Parathyroid adenoma (tissue), 2 donors: ENCODE measurements at regions not wholly inside any gene's neighbourhood (a gene's known extent, or its start where the extent isn't known, plus 50 kb on each side); places are given as distances from the start of the nearest gene placed in this dataset.

ENCODE experiments used
- H2AFZ ChIP-seq: fragments of 300-600 bp; sonication (generic); one replicate; pipeline ENCODE4 v1.7.0; 2017; ENCODE audit warnings: antibody characterized with exemption, mild to moderate bottlenecking
- H3K27ac ChIP-seq: fragments of 300-600 bp; sonication (generic); one replicate; pipeline ENCODE4 v1.7.0; 2017
- H3K27me3 ChIP-seq: fragments of 300-600 bp; sonication (generic); one replicate; pipeline ENCODE4 v1.7.0; 2017; ENCODE audit warnings: low read length; ENCODE audit not compliant: control insufficient read depth, insufficient read depth
- H3K36me3 ChIP-seq: fragments of 300-600 bp; sonication (generic); one replicate; pipeline ENCODE4 v1.7.0; 2017; ENCODE audit warnings: low read length; ENCODE audit not compliant: control insufficient read depth, insufficient read depth
- H3K4me1 ChIP-seq: fragments of 300-600 bp; sonication (generic); one replicate; pipeline ENCODE4 v1.7.0; 2017; ENCODE audit warnings: control low read depth
- H3K4me2 ChIP-seq: fragments of 300-600 bp; sonication (generic); one replicate; pipeline ENCODE4 v1.7.0; 2017; ENCODE audit warnings: low read length
- H3K4me3 ChIP-seq: fragments of 300-600 bp; sonication (generic); one replicate; pipeline ENCODE4 v1.7.0; 2017; ENCODE audit warnings: low read depth, low read length
- H3K79me2 ChIP-seq: fragments of 300-600 bp; sonication (generic); one replicate; pipeline ENCODE4 v1.7.0; 2017; ENCODE audit warnings: control low read depth
- H3K9ac ChIP-seq: fragments of 300-600 bp; sonication (generic); one replicate; pipeline ENCODE4 v1.7.0; 2017; ENCODE audit warnings: mild to moderate bottlenecking
- H3K9me3 ChIP-seq: fragments of 300-600 bp; sonication (generic); one replicate; pipeline ENCODE4 v1.7.0; 2017; ENCODE audit warnings: low read length; ENCODE audit not compliant: control insufficient read depth
- TF ChIP-seq, protein P1 (sequence below): fragments of 300-600 bp; sonication (generic); IDR thresholded peaks from one replicate; pipeline ENCODE4 v1.7.0; 2017; ENCODE audit warnings: antibody characterized with exemption, mild to moderate bottlenecking
- donor health status: primary hyperparathyroidism.

DNA sequence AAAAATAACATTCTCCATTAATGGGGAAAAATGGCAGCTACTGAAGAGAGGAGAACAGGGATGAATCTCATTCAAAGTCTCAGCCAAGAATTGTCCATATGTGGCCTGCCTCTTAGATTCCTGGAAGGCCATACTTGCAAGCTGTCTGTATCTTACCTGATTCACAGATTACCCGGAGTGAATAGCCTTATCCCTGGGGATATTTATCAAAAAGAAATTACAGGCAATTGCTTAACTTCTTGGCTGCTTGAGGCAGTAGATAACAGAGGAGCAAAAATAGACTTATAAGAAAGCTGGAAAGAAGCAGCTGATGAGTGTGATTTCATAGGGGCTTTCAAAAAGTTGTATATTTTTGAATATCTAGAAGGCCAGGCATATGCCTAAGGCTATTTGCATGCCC lies 68.8 kb upstream of the PPP1R2C start:
- H3K27me3 ChIP-seq, result no peaks in the 10 kb centered on the region
- no peaks in the 10 kb centered on the region for H3K9me3 ChIP-seq

DNA sequence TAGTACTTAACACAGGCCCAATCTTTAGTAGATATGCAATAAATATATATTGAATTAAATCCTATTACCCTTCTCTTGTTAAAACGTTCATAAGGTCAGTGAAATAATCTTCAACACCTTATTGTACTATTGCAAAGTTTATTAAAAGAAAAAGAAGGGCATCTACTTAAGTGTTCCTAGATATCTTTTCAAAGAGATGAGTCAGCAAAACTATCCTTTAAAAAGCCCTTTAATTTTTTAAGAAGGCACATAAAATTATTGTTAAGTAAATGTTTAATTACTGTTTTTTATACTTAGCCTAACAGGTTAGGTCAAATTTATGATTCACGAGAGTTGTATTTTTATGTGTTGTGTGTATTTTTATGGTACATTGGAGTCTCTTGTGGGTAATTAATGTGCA lies 77.3 kb upstream of the PPP1R2C start:
- Histone ChIP-seq H3K9me3 (no peaks in the 10 kb centered on the region), H3K27me3 (no peaks in the 10 kb centered on the region), H3K4me2 (no peak overlapping the region), H3K9ac (no peak overlapping the region), H3K36me3 (no peaks in the 10 kb centered on the region), H3K79me2 (no peaks in the 10 kb centered on the region), H3K4me1 (no peaks in the 10 kb centered on the region), H3K27ac (no peak overlapping the region), H3K4me3 (no peak overlapping the region), H2AFZ (no peak overlapping the region)
- TF ChIP-seq, protein P1, sequence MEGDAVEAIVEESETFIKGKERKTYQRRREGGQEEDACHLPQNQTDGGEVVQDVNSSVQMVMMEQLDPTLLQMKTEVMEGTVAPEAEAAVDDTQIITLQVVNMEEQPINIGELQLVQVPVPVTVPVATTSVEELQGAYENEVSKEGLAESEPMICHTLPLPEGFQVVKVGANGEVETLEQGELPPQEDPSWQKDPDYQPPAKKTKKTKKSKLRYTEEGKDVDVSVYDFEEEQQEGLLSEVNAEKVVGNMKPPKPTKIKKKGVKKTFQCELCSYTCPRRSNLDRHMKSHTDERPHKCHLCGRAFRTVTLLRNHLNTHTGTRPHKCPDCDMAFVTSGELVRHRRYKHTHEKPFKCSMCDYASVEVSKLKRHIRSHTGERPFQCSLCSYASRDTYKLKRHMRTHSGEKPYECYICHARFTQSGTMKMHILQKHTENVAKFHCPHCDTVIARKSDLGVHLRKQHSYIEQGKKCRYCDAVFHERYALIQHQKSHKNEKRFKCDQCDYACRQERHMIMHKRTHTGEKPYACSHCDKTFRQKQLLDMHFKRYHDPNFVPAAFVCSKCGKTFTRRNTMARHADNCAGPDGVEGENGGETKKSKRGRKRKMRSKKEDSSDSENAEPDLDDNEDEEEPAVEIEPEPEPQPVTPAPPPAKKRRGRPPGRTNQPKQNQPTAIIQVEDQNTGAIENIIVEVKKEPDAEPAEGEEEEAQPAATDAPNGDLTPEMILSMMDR, result no peak

More for the DNA sequence above, 68.8 kb upstream of the PPP1R2C start:
- H3K4me1 ChIP-seq, result no peaks in the 10 kb centered on the region
- H3K4me3 ChIP-seq, result no peak overlapping the region
- H3K27ac ChIP-seq, result no peak overlapping the region
- no peaks in the 10 kb centered on the region for H3K79me2 ChIP-seq
- no peak overlapping the region for H2AFZ ChIP-seq
- H3K4me2 ChIP-seq, result no peak overlapping the region
- TF ChIP-seq, protein P1, result no peak
- H3K36me3 ChIP-seq, result no peaks in the 10 kb centered on the region
- no peak overlapping the region for H3K9ac ChIP-seq

DNA sequence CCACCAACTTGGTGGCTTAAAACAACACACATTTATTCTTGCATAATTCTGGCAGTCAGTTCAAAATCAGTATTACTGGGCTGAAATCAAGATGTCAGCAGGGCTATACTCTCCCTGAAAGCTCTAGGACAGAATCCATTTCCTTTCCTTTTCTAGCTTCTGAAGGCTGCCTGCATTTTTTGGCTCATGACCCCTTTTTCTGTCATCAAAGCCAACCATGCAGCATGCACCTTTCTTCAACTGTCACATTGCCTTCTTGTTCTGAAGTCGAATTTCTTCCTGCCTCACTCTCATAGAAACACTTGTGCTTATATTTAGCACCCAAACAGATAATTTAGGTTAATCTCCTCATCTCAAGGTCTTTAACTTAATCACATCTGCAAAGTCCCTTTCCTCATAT lies 79.8 kb upstream of the PPP1R2C start:
- Histone ChIP-seq H3K4me1 (no peaks in the 10 kb centered on the region), H3K4me3 (no peak overlapping the region)

DNA sequence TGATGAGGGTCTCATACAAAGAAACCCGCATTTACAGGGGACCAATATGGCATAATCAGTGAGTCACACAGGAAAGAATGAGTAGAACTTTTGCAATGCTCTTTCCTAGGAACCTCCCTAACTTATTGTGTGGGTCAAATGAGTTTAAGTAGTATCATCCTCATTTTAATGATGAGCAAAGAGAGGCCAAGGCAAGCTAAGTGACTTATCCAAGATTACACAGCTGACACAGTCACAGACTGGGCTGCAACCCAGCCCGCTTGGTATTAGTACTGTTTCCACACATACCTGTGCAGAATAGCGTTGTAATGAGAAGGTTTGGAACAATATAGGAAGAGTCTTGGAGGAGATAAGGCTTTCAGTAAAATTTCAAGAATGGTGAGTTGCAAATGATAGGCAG lies 91.0 kb upstream of the PPP1R2C start:
- Histone ChIP-seq H3K9me3 (no peaks in the 10 kb centered on the region), H3K36me3 (no peaks in the 10 kb centered on the region), H3K4me2 (no peak overlapping the region), H3K79me2 (no peaks in the 10 kb centered on the region), H3K4me1 (no peaks in the 10 kb centered on the region), H3K9ac (no peak overlapping the region), H3K27me3 (no peaks in the 10 kb centered on the region), H3K27ac (no peak overlapping the region), H3K4me3 (no peak overlapping the region), H2AFZ (no peak overlapping the region)
- TF ChIP-seq, protein P1, result no peak

More for the DNA sequence above, 79.8 kb upstream of the PPP1R2C start:
- TF ChIP-seq, protein P1, result no peak
- Histone ChIP-seq H3K9me3 (no peaks in the 10 kb centered on the region), H3K27ac (no peak overlapping the region), H3K79me2 (no peaks in the 10 kb centered on the region), H3K9ac (no peak overlapping the region), H2AFZ (no peak overlapping the region), H3K4me2 (no peak overlapping the region), H3K27me3 (no peaks in the 10 kb centered on the region), H3K36me3 (no peaks in the 10 kb centered on the region)

DNA sequence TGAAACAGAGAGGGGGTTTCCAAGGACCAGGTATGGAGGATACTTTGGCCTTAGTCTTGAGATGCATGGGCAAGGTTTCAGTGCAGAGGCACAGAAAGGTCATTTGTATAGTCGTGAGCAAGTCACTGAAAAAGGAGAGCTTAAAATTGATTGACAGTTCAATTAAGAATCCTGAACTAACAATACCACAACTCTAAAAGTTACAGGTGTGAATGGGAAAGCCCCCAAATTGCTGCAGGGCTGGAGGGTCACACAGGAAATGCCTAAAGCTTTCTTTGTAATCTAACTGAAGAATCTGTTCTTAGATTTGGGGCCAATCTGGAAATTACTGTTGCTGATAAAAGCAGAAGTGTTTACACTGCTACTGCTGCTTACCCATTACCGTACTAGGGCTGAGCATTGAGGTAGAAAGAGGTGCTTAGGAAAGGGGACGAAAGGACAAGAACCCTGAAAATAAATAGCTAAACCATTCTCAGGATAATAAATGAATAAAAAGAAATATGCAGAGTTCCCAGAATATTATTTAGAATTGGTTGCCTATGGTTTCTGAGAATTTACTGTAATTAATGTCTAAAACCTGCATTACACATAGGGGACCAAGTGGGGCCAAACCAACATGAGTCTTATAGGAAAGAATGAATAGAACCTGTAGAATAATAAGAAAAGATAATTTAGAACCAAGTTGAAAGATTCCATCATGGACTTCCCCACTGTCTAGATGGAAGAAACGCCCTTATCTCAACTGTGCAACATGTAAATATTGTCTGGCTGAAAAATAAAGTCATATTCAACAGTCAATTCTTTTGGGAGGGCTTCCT lies 91.9 kb upstream of the PPP1R2C start:
- H3K9me3 ChIP-seq, result no peaks in the 10 kb centered on the region
- H3K79me2 ChIP-seq, result no peaks in the 10 kb centered on the region
- no peaks in the 10 kb centered on the region for H3K27me3 ChIP-seq
- H3K36me3 ChIP-seq, result no peaks in the 10 kb centered on the region
- H3K9ac ChIP-seq, result no peak overlapping the region
- H3K4me3 ChIP-seq, result no peak overlapping the region
- TF ChIP-seq, protein P1, result no peak
- no peak overlapping the region for H3K4me2 ChIP-seq
- no peaks in the 10 kb centered on the region for H3K4me1 ChIP-seq
- no peak overlapping the region for H3K27ac ChIP-seq
- H2AFZ ChIP-seq, result no peak overlapping the region
